ENCODE measurements at regions not wholly inside any gene's neighbourhood (a gene's known extent, or its start where the extent isn't known, plus 50 kb on each side); places are given as distances from the start of the nearest gene placed in this dataset.

DNA sequence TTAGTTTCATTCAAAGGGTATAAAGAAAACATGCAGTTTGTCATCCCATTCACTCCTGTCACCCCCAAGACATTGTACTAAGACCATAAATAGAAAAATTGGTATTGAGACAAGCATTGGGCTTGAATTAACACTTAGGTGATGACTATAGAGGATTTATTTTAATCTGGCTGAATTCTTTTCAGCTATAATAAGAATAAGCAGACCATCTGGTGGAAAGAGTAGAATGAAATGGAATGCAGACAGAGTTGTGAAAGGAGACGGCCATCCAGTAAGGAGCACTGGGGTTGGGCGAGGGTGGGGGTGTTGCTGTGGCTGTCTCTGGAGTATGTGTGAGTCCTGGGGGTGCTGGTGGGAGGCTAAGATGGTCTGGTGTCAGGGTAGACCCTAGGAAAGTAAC, 125.0 kb upstream of the IVNS1ABP start:
- no peak for TF ChIP-seq FOXP2 (optimal IDR thresholded peaks at IDR 0.05; ENCODE audit: control extremely low read depth, extremely low read length, insufficient read depth)
- TF ChIP-seq EZH2 (IDR thresholded peaks at IDR 0.05), result no peak
- no peak for TF ChIP-seq POLR2AphosphoS5 (IDR thresholded peaks at IDR 0.05; ENCODE audit: borderline replicate concordance, low read depth, low read length)
- no peak overlapping the region for H3K9ac ChIP-seq (ENCODE audit: insufficient read length)
- no peak overlapping the region for H3K4me3 ChIP-seq
- DNase-seq (ENCODE audit: low read depth, low spot score), result no peak
- H3K27ac ChIP-seq, result no peak overlapping the region
- H3K9me3 ChIP-seq (ENCODE audit: low read depth, low read length), result no peaks in the 10 kb centered on the region
- no peaks in the 10 kb centered on the region for H3K36me3 ChIP-seq (ENCODE audit: insufficient read depth, low read length)

DNA sequence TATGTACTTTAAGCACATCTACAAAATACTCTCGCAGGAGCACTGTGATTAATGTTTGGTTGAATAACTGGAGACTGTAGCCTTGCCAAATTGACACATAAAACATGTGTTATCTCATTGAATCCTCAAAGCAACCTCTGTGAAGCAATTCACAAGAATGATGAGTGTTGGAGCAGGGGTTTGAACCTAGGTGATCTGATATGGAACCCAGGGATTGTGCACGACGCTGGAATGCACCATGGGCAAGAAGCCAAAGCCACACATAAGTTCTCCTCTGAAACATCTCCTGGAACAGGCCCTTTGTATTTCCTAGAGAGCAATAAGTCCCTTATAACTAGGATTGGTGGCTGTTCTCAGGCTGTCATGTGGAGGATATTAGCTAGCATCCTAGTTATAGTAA, 124.6 kb upstream of the IVNS1ABP start:
- Histone ChIP-seq H3K27ac (peak overlapping the region; percentile 53; the same call in 1 of the 2 replicates), H3K36me3 (ENCODE audit: insufficient read depth, low read length) (no peaks in the 10 kb centered on the region), H3K9ac (ENCODE audit: insufficient read length) (no peak overlapping the region), H3K9me3 (ENCODE audit: low read depth, low read length) (no peaks in the 10 kb centered on the region), H3K4me3 (no peak overlapping the region)
- DNase-seq (ENCODE audit: low read depth, low spot score), result no peak
- TF ChIP-seq FOXP2 (optimal IDR thresholded peaks at IDR 0.05; ENCODE audit: control extremely low read depth, extremely low read length, insufficient read depth) (no peak), POLR2AphosphoS5 (IDR thresholded peaks at IDR 0.05; ENCODE audit: borderline replicate concordance, low read depth, low read length) (no peak), EZH2 (IDR thresholded peaks at IDR 0.05) (no peak)

DNA sequence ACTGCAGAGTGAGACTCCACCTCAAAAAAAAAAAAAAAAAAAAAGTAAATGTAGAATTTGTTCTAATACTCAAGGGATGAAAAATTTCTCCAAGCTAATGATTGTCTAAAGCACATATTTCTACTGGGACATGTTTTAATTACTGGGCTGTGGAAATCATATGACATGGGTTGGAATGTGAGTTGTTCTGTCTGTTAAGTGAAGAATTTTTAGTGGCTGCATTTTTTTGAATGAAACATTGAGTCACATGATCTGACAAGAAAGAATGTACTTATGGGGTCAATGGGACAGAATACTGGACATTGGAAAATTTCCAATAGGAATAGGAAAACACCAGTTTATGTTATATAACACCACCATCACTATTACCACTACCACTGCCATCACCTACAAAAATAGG, 123.8 kb upstream of the IVNS1ABP start:
- H3K27ac ChIP-seq, result no peak overlapping the region
- H3K36me3 ChIP-seq (ENCODE audit: insufficient read depth, low read length), result no peaks in the 10 kb centered on the region
- TF ChIP-seq EZH2 (IDR thresholded peaks at IDR 0.05) (no peak), FOXP2 (optimal IDR thresholded peaks at IDR 0.05; ENCODE audit: control extremely low read depth, extremely low read length, insufficient read depth) (no peak), POLR2AphosphoS5 (IDR thresholded peaks at IDR 0.05; ENCODE audit: borderline replicate concordance, low read depth, low read length) (no peak)
- no peak overlapping the region for H3K9ac ChIP-seq (ENCODE audit: insufficient read length)
- no peak for DNase-seq (ENCODE audit: low read depth, low spot score)
- no peak overlapping the region for H3K4me3 ChIP-seq
- H3K9me3 ChIP-seq (ENCODE audit: low read depth, low read length), result no peaks in the 10 kb centered on the region

DNA sequence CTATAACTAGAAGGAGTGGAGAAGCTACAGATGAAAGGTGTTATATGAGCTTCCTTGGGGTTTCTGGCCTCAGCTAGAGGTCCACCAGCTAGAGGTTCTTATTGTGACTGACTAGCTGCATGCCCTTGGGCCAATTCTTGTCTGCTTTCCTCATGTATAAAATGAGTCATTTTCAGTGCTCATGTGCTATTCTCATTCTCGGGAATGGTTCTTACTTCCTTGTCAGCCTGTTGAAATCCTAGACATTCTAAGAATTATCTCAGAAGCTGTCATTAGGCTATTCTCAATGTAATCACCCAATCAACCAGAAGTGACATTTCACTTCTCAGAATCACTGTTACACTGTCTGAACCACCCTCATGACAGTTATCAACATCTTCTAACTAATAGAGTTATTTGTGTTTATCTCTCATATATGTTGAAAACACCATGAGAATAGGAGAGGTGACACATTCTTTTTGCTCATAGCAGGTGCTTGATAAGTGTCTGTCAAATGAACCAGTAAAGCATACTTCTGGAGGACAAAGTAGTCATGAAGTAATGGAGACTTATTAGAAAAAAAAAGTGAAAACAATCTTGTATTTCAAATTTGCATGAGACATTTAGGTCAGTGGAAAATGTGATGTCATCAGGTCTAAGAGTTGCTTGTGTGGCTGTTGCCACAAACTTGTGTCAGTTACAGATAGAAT, 122.8 kb upstream of the IVNS1ABP start:
- TF ChIP-seq POLR2AphosphoS5 (IDR thresholded peaks at IDR 0.05; ENCODE audit: borderline replicate concordance, low read depth, low read length), result no peak
- TF ChIP-seq EZH2 (IDR thresholded peaks at IDR 0.05), result no peak
- TF ChIP-seq FOXP2 (optimal IDR thresholded peaks at IDR 0.05; ENCODE audit: control extremely low read depth, extremely low read length, insufficient read depth), result no peak
- no peak overlapping the region for H3K4me3 ChIP-seq
- no peak for DNase-seq (ENCODE audit: low read depth, low spot score)
- H3K9ac ChIP-seq (ENCODE audit: insufficient read length), result no peak overlapping the region
- no peaks in the 10 kb centered on the region for H3K36me3 ChIP-seq (ENCODE audit: insufficient read depth, low read length)
- H3K9me3 ChIP-seq (ENCODE audit: low read depth, low read length), result no peaks in the 10 kb centered on the region
- H3K27ac ChIP-seq, result no peak overlapping the region

DNA sequence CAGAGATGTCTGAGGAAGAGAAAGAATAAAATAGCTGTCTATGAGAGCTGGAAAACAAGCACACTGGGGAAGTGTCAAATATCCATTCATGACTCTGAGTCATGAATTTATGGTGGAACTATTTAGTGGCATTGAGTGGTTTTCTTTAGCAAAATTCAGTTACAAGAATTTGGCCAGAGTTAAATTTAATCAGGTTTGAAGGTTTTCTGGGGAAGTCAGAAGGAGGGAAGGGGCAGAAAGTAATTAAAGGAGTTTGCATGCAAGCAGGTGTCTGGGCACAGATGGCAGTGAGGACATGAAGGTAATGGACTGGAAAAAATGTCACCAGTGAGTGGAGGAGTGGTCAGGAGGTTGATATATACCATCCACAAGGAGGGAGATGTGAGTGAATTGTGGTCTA, 121.9 kb upstream of the IVNS1ABP start:
- Histone ChIP-seq H3K9me3 (ENCODE audit: low read depth, low read length) (no peaks in the 10 kb centered on the region), H3K27ac (no peak overlapping the region), H3K9ac (ENCODE audit: insufficient read length) (no peak overlapping the region), H3K36me3 (ENCODE audit: insufficient read depth, low read length) (no peaks in the 10 kb centered on the region), H3K4me3 (no peak overlapping the region)
- no peak for TF ChIP-seq FOXP2 (optimal IDR thresholded peaks at IDR 0.05; ENCODE audit: control extremely low read depth, extremely low read length, insufficient read depth)
- TF ChIP-seq POLR2AphosphoS5 (IDR thresholded peaks at IDR 0.05; ENCODE audit: borderline replicate concordance, low read depth, low read length), result no peak
- no peak for TF ChIP-seq EZH2 (IDR thresholded peaks at IDR 0.05)
- no peak for DNase-seq (ENCODE audit: low read depth, low spot score)

DNA sequence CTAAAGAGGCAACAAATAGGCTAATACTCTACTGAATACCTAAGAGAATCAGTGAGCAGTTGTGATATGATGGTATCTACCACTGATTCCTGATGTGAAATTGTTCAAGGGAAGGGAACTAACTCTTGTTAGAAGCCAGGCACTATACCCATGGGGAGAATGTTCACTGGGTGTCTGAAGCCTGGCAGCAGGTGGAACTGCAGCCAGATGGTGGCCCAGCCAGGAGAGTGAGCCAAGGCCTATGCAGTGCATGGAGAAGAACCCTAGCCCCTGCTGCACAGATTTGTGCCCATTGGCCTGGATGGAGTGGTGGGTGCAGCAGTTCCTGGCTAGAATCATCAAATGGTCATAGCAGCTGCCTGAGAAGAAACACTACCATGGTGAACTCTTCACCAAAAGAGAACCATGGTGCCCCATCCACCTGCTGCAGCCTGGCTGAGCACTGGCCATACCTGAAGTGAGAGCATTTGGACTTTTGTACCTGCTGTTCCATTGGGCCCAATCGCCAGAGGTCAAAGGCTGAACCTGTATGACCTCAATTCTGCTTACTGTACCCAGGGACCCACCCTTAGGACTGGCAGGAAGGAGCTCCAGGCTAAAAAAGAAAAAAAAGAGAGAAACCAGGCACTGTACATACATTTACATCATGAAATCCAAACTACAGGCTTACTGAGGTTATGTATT, 118.8 kb upstream of the IVNS1ABP start:
- no peaks in the 10 kb centered on the region for H3K9me3 ChIP-seq (ENCODE audit: low read depth, low read length)

DNA sequence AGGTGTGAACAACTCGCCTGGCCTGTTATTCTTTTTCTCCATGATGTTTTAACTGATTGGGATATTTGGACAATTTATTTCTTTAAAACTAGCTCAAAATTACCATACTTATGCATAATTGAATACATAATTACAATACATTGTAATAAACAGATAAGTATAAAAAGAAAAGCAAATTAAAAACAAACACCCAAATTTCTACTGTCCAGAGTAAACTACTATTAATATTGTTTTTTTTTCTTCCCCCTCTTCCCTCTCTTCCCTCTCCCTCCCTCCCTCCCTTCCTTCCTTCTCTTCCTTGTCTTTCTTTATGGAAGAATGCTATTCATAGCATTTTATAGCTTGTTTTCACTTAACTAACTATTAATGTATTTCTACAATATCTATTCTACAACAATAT, 117.7 kb upstream of the IVNS1ABP start:
- Histone ChIP-seq H3K9me3 (ENCODE audit: low read depth, low read length) (no peaks in the 10 kb centered on the region), H3K4me3 (no peak overlapping the region), H3K27ac (no peak overlapping the region), H3K9ac (ENCODE audit: insufficient read length) (no peak overlapping the region), H3K36me3 (ENCODE audit: insufficient read depth, low read length) (no peaks in the 10 kb centered on the region)
- no peak for TF ChIP-seq POLR2AphosphoS5 (IDR thresholded peaks at IDR 0.05; ENCODE audit: borderline replicate concordance, low read depth, low read length)
- TF ChIP-seq EZH2 (IDR thresholded peaks at IDR 0.05), result no peak
- no peak for TF ChIP-seq FOXP2 (optimal IDR thresholded peaks at IDR 0.05; ENCODE audit: control extremely low read depth, extremely low read length, insufficient read depth)
- no peak for DNase-seq (ENCODE audit: low read depth, low spot score)

More for the DNA sequence above, 118.8 kb upstream of the IVNS1ABP start:
- DNase-seq (ENCODE audit: low read depth, low spot score), result no peak
- Histone ChIP-seq H3K9ac (ENCODE audit: insufficient read length) (no peak overlapping the region), H3K36me3 (ENCODE audit: insufficient read depth, low read length) (no peaks in the 10 kb centered on the region), H3K4me3 (no peak overlapping the region), H3K27ac (no peak overlapping the region)
- TF ChIP-seq EZH2 (IDR thresholded peaks at IDR 0.05) (no peak), POLR2AphosphoS5 (IDR thresholded peaks at IDR 0.05; ENCODE audit: borderline replicate concordance, low read depth, low read length) (no peak), FOXP2 (optimal IDR thresholded peaks at IDR 0.05; ENCODE audit: control extremely low read depth, extremely low read length, insufficient read depth) (no peak)

DNA sequence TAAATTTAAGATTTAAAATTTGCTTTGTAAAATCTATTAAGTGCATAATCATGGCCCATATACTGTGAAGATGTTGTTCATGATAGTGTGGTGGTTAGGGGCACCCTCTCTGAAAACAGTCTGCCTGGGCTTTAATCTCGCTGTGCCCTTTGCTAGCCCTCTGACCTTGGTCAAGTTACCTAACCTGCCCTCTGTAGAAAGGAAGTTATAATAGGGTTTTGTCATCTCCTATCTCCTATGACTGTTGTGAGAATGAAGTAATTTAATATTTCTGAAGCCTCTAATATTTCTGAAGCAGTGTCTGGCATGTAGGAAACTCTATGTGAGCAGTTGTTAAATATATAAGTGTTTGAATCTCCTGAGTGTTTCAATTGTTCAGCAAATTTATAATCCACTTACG, 116.6 kb upstream of the IVNS1ABP start:
- no peak overlapping the region for H3K27ac ChIP-seq
- no peak for TF ChIP-seq POLR2AphosphoS5 (IDR thresholded peaks at IDR 0.05; ENCODE audit: borderline replicate concordance, low read depth, low read length)
- TF ChIP-seq FOXP2 (optimal IDR thresholded peaks at IDR 0.05; ENCODE audit: control extremely low read depth, extremely low read length, insufficient read depth), result no peak
- no peak for TF ChIP-seq EZH2 (IDR thresholded peaks at IDR 0.05)
- no peak overlapping the region for H3K9ac ChIP-seq (ENCODE audit: insufficient read length)
- no peaks in the 10 kb centered on the region for H3K36me3 ChIP-seq (ENCODE audit: insufficient read depth, low read length)
- H3K4me3 ChIP-seq, result no peak overlapping the region
- H3K9me3 ChIP-seq (ENCODE audit: low read depth, low read length), result no peaks in the 10 kb centered on the region
- DNase-seq (ENCODE audit: low read depth, low spot score), result no peak

Measured in SK-N-MC (cell line).